B cell (primary cell): ENCODE measurements at regions not wholly inside any gene's neighbourhood (a gene's known extent, or its start where the extent isn't known, plus 50 kb on each side); places are given as distances from the start of the nearest gene placed in this dataset.

ENCODE experiments used
- CTCF ChIP-seq: fragments of 200-600 bp; IDR thresholded peaks from one replicate; pipeline ENCODE4 v1.8.0; 2022; ENCODE audit warnings: antibody characterized with exemption, mild to moderate bottlenecking
- EZH2 ChIP-seq: IDR thresholded peaks from 2 replicates; pipeline ENCODE4 v1.6.1; 2012; ENCODE audit warnings: borderline replicate concordance, low read depth, mild to moderate bottlenecking, moderate library complexity, low read length; ENCODE audit not compliant: insufficient read depth, poor library complexity, severe bottlenecking

- TF ChIP-seq CTCF = no peak
- no peak for TF ChIP-seq EZH2
These were observed 111.7 kb downstream of the FOXB1 start for GRCh38 chr15:60115579-60116380.
